Astrocyte (in vitro differentiated cells and primary cell): ENCODE measurements at regions not wholly inside any gene's neighbourhood (a gene's known extent, or its start where the extent isn't known, plus 50 kb on each side); places are given as distances from the start of the nearest gene placed in this dataset.
A peak's percentile ranks its signal among the peaks of the same experiment; 100 is the strongest.
"Not testable (repeated sequence)": the region's sequence is repeated elsewhere in the genome, so short reads cannot be mapped to it uniquely, and the experiment has no call there.

Experiments
- DNase-seq: peaks from one replicate; pipeline ENCODE4 v3.0.0-alpha.2; 2010; ENCODE audit warnings: low read depth
- FAIRE-seq: peaks from 2 replicates; lab custom pipeline; 2011; peaks lifted over from hg19 to GRCh38; lab: Jason Lieb, UNC
- H2AFZ ChIP-seq: 2 replicates; pipeline ENCODE4 v1.6.0; 2012; ENCODE audit warnings: low read depth, low read length, inconsistent platforms
- H3K27ac ChIP-seq: 2 replicates; pipeline ENCODE4 v1.5.1; 2011; ENCODE audit warnings: low read depth, low read length, inconsistent platforms
- H3K27me3 ChIP-seq: 2 replicates; pipeline ENCODE4 v1.6.0; 2011; ENCODE audit warnings: low read length, inconsistent platforms; ENCODE audit not compliant: insufficient read depth
- H3K36me3 ChIP-seq: 2 replicates; pipeline ENCODE4 v1.5.1; 2011; ENCODE audit warnings: low read length, inconsistent platforms; ENCODE audit not compliant: insufficient read depth
- H3K4me1 ChIP-seq: 2 replicates; pipeline ENCODE4 v1.5.1; 2011; ENCODE audit warnings: low read length, inconsistent platforms; ENCODE audit not compliant: insufficient read depth
- H3K4me2 ChIP-seq: 2 replicates; pipeline ENCODE4 v1.6.0; 2012; ENCODE audit warnings: low read length, inconsistent platforms
- H3K4me3 ChIP-seq: 2 replicates; pipeline ENCODE4 v1.5.1; 2011; ENCODE audit warnings: low read depth, mild to moderate bottlenecking, low read length, inconsistent platforms; ENCODE audit not compliant: insufficient read depth
- H3K79me2 ChIP-seq: 2 replicates; pipeline ENCODE4 v1.6.0; 2012; ENCODE audit warnings: mild to moderate bottlenecking, low read length, inconsistent platforms; ENCODE audit not compliant: insufficient read depth
- H3K9ac ChIP-seq: 2 replicates; pipeline ENCODE4 v1.6.0; 2012; ENCODE audit warnings: mild to moderate bottlenecking, low read length, inconsistent platforms
- H3K9me3 ChIP-seq: 2 replicates; pipeline ENCODE4 v1.5.1; 2012; ENCODE audit warnings: low read depth, mild to moderate bottlenecking, low read length, inconsistent platforms; ENCODE audit not compliant: insufficient read depth
- H4K20me1 ChIP-seq: 2 replicates; pipeline ENCODE4 v1.6.0; 2012; ENCODE audit warnings: low read length, inconsistent platforms; ENCODE audit not compliant: insufficient read depth
- H3K27ac Mint-ChIP-seq: one replicate; pipeline ENCODE4 v1.8.0; 2021; ENCODE audit warnings: mild to moderate bottlenecking, mixed read lengths; ENCODE audit not compliant: unreplicated experiment
- H3K27me3 Mint-ChIP-seq: one replicate; pipeline ENCODE4 v1.8.0; 2021; ENCODE audit warnings: low read depth, mixed read lengths; ENCODE audit not compliant: unreplicated experiment
- H3K36me3 Mint-ChIP-seq: one replicate; pipeline ENCODE4 v1.8.0; 2021; ENCODE audit warnings: low read depth, mixed read lengths; ENCODE audit not compliant: unreplicated experiment
- H3K4me1 Mint-ChIP-seq: one replicate; pipeline ENCODE4 v1.8.0; 2021; ENCODE audit warnings: low read depth, mixed read lengths; ENCODE audit not compliant: unreplicated experiment
- H3K4me3 Mint-ChIP-seq: one replicate; pipeline ENCODE4 v1.8.0; 2021; ENCODE audit warnings: mild to moderate bottlenecking, moderate library complexity, mixed read lengths; ENCODE audit not compliant: unreplicated experiment
- H3K9me3 Mint-ChIP-seq: one replicate; pipeline ENCODE4 v1.8.0; 2021; ENCODE audit warnings: mild to moderate bottlenecking, mixed read lengths; ENCODE audit not compliant: unreplicated experiment
- CTCF ChIP-seq: IDR thresholded peaks from 2 replicates; pipeline ENCODE4 v1.5.1; 2011; ENCODE audit warnings: low read depth, mild to moderate bottlenecking, inconsistent platforms, low read length, moderate library complexity; ENCODE audit not compliant: insufficient read depth
- EZH2 ChIP-seq: IDR thresholded peaks from 2 replicates; pipeline ENCODE4 v1.6.1; 2012; ENCODE audit warnings: mild to moderate bottlenecking, low read length, inconsistent platforms; ENCODE audit not compliant: insufficient read depth

GRCh38 chr21:8998480-8998879 is 1522.9 kb upstream of the TPTE start:
- not testable (repeated sequence) for H3K36me3 Mint-ChIP-seq

GRCh38 chr21:8998946-8999681 is 1522.3 kb upstream of the TPTE start:
- Mint-ChIP-seq H3K27ac (no peak overlapping the region), H3K36me3 (no peaks in the 10 kb centered on the region), H3K9me3 (peaks cover 15% of the 10 kb centered on the region), H3K4me3 (no peak overlapping the region), H3K4me1 (no peaks in the 10 kb centered on the region), H3K27me3 (no peaks in the 10 kb centered on the region)
- Histone ChIP-seq H3K27ac (no peak overlapping the region), H3K79me2 (no peaks in the 10 kb centered on the region), H3K9me3 (peaks cover 3% of the 10 kb centered on the region), H3K36me3 (no peaks in the 10 kb centered on the region), H3K4me3 (no peak overlapping the region), H4K20me1 (no peaks in the 10 kb centered on the region), H3K4me2 (no peak overlapping the region), H3K9ac (no peak overlapping the region), H3K4me1 (no peaks in the 10 kb centered on the region), H3K27me3 (no peaks in the 10 kb centered on the region), H2AFZ (no peak overlapping the region)
- FAIRE-seq (peak; percentile 68), DNase-seq (no peak)
- no peak for TF ChIP-seq CTCF
- no peak for TF ChIP-seq EZH2

More at GRCh38 chr21:8998480-8998879, 1522.9 kb upstream of the TPTE start:
- H3K27ac Mint-ChIP-seq, H3K27ac ChIP-seq, H3K79me2 ChIP-seq, DNase-seq, H3K4me1 Mint-ChIP-seq, H3K4me1 ChIP-seq, H3K36me3 ChIP-seq, H3K4me3 ChIP-seq, H2AFZ ChIP-seq, H3K9ac ChIP-seq, H3K9me3 ChIP-seq, H3K4me3 Mint-ChIP-seq, FAIRE-seq, H4K20me1 ChIP-seq, H3K4me2 ChIP-seq, H3K27me3 ChIP-seq, H3K27me3 Mint-ChIP-seq: not testable (repeated sequence)
- H3K9me3 Mint-ChIP-seq = peaks cover 17% of the 10 kb centered on the region

- H3K36me3 Mint-ChIP-seq, H2AFZ ChIP-seq, H3K27ac ChIP-seq, H3K79me2 ChIP-seq, H3K9me3 ChIP-seq, DNase-seq, H3K4me3 Mint-ChIP-seq, H3K36me3 ChIP-seq, H3K27ac Mint-ChIP-seq, H3K4me3 ChIP-seq, H3K27me3 Mint-ChIP-seq, FAIRE-seq, H3K9ac ChIP-seq, H3K4me2 ChIP-seq, H3K4me1 Mint-ChIP-seq, H3K4me1 ChIP-seq, H3K27me3 ChIP-seq, H4K20me1 ChIP-seq: not testable (repeated sequence)
- peaks cover 15% of the 10 kb centered on the region for H3K9me3 Mint-ChIP-seq
These were observed 1521.3 kb upstream of the TPTE start for GRCh38 chr21:9000132-9000531.

- FAIRE-seq = not testable (repeated sequence)
These were observed 1520.7 kb upstream of the TPTE start for GRCh38 chr21:9000671-9001070.

GRCh38 chr21:9001890-9002663 is 1519.3 kb upstream of the TPTE start:
- not testable (repeated sequence) for H3K4me1 Mint-ChIP-seq, DNase-seq, H3K4me2 ChIP-seq, H3K27me3 ChIP-seq, H3K9me3 ChIP-seq, H3K27ac Mint-ChIP-seq, H3K36me3 Mint-ChIP-seq, FAIRE-seq, H3K4me3 Mint-ChIP-seq, H3K27me3 Mint-ChIP-seq, H3K27ac ChIP-seq, H3K36me3 ChIP-seq, H2AFZ ChIP-seq, H3K4me3 ChIP-seq, H3K9ac ChIP-seq, H4K20me1 ChIP-seq, H3K4me1 ChIP-seq, H3K79me2 ChIP-seq
- peaks cover 24% of the 10 kb centered on the region for H3K9me3 Mint-ChIP-seq

More at GRCh38 chr21:9000671-9001070, 1520.7 kb upstream of the TPTE start:
- H3K4me1 Mint-ChIP-seq, H2AFZ ChIP-seq, H3K27me3 Mint-ChIP-seq, H3K79me2 ChIP-seq, H3K9me3 ChIP-seq, H3K4me2 ChIP-seq, H3K27me3 ChIP-seq, H3K4me1 ChIP-seq, H3K27ac Mint-ChIP-seq, H3K4me3 ChIP-seq, H4K20me1 ChIP-seq, DNase-seq, H3K27ac ChIP-seq, H3K4me3 Mint-ChIP-seq, H3K36me3 ChIP-seq, H3K9ac ChIP-seq, H3K36me3 Mint-ChIP-seq: not testable (repeated sequence)
- peaks cover 15% of the 10 kb centered on the region for H3K9me3 Mint-ChIP-seq
